ENCODE measurements at regions not wholly inside any gene's neighbourhood (a gene's known extent, or its start where the extent isn't known, plus 50 kb on each side); places are given as distances from the start of the nearest gene placed in this dataset.

DNA sequence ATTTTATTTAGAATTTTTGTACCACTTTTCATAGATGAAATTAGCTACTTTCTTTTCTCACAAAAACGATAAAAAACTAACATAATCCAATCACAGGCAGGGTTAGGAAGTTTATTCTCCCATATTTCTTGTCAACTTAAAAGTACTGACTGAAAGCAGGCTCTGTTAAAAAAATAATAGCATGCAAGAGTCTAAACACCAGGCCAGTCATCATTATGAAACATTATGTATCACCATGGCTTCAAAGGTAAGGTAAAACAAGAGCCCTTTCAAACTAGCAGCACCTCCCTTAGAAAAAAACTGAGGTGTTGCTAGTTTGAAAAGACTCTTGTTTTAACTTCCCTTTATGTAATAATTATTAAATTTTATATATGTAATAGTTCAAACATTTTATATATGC, 848.0 kb downstream of the RNF144A start:
- TF ChIP-seq, protein P1, sequence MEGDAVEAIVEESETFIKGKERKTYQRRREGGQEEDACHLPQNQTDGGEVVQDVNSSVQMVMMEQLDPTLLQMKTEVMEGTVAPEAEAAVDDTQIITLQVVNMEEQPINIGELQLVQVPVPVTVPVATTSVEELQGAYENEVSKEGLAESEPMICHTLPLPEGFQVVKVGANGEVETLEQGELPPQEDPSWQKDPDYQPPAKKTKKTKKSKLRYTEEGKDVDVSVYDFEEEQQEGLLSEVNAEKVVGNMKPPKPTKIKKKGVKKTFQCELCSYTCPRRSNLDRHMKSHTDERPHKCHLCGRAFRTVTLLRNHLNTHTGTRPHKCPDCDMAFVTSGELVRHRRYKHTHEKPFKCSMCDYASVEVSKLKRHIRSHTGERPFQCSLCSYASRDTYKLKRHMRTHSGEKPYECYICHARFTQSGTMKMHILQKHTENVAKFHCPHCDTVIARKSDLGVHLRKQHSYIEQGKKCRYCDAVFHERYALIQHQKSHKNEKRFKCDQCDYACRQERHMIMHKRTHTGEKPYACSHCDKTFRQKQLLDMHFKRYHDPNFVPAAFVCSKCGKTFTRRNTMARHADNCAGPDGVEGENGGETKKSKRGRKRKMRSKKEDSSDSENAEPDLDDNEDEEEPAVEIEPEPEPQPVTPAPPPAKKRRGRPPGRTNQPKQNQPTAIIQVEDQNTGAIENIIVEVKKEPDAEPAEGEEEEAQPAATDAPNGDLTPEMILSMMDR (IDR thresholded peaks at IDR 0.05; ENCODE audit: low read depth, low read length, missing input control) = no peak
- TF ChIP-seq, protein P2, sequence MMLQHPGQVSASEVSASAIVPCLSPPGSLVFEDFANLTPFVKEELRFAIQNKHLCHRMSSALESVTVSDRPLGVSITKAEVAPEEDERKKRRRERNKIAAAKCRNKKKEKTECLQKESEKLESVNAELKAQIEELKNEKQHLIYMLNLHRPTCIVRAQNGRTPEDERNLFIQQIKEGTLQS (IDR thresholded peaks at IDR 0.05) = no peak
